ENCODE measurements at regions not wholly inside any gene's neighbourhood (a gene's known extent, or its start where the extent isn't known, plus 50 kb on each side); places are given as distances from the start of the nearest gene placed in this dataset.

DNA sequence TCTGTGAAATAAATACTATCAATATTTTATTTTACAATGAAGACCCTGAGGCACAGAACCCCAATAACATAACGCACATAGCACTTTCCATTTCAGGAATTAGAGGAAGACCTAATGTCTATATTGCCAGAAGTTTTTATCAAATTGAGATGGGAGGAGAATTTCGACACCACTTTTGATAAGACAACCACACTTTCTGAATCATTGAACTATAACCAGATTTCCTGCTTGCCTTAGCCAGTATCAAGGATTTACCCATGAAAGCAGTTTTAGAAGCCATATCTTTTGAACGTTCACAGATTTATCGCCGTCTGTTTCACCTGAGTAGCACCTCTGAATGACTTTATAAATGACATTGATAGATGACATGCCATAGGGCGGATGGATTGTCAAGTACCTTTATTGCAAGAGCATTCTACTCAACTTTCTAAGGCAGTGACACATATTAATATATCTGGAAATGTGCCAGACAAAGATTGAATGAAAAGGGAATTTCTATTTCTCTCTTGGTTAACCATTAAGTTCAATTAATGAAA lies 768.4 kb downstream of the LTN1 start:
- no peaks in the 10 kb centered on the region for H3K9me3 ChIP-seq (ENCODE audit: low read depth, low read length)
- H3K27ac ChIP-seq (ENCODE audit: low read depth, low read length), result no peak overlapping the region
- H2AFZ ChIP-seq (ENCODE audit: low read length), result no peak overlapping the region
- H3K4me2 ChIP-seq (ENCODE audit: insufficient read depth, low read length), result no peak overlapping the region
- no peaks in the 10 kb centered on the region for H3K79me2 ChIP-seq (ENCODE audit: insufficient read depth, low read length)
- no peak for TF ChIP-seq CTCF (IDR thresholded peaks at IDR 0.05; ENCODE audit: extremely low read depth, low read depth, low read length)
- no peak for DNase-seq (ENCODE audit: insufficient read length, low spot score, missing footprints)
- H3K4me1 ChIP-seq (ENCODE audit: insufficient read depth, low read length), result peaks cover 29% of the 10 kb centered on the region
- no peaks in the 10 kb centered on the region for H3K27me3 ChIP-seq (ENCODE audit: insufficient read depth, low read length)
- H3K4me3 ChIP-seq (ENCODE audit: insufficient read depth, low read length), result no peak overlapping the region
- H4K20me1 ChIP-seq (ENCODE audit: insufficient read depth, low read length), result no peaks in the 10 kb centered on the region
- H3K36me3 ChIP-seq (ENCODE audit: insufficient read depth, low read length), result no peaks in the 10 kb centered on the region

DNA sequence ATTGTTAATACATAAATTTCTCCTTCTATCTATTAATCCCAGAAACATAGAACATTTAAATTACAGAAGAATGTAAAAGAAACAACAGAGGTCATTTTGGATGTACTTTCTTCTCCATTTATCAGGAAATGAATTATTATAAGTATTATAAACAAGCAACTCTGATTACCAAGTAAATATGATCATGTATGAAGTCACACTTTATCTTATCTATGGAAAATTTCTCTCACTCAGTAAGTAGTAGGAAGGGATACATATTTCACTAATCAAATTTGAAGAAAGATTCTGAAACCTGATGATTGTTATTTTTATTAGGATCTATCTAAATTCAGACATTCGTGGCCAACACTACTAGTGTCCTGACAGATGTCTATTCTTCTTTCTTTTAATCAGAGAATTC lies 770.7 kb downstream of the LTN1 start:
- no peak overlapping the region for H2AFZ ChIP-seq (ENCODE audit: low read length)

DNA sequence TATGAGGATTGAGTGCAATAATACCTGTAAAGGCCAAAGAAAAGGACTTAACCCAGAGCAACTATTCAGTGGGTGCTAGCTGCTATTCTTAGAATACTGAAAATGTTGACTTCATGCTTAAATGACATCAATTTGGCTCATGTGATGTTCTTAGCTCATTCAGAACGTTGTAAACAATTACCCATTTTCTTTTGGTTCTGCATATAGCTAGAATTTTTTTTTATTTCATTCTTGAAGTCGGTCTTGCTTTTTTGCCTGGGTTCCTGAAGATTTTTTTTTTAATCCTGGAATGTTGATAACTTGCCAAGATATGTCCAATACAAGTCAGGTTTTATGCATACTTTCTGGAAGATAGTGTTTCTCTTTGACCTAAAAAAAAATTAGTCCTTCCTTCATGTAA lies 772.0 kb downstream of the LTN1 start:
- DNase-seq (ENCODE audit: insufficient read length, low spot score, missing footprints), result no peak
- H3K4me1 ChIP-seq (ENCODE audit: insufficient read depth, low read length), result peaks cover 13% of the 10 kb centered on the region
- TF ChIP-seq CTCF (IDR thresholded peaks at IDR 0.05; ENCODE audit: extremely low read depth, low read depth, low read length), result no peak

More for the DNA sequence above, 770.7 kb downstream of the LTN1 start:
- Histone ChIP-seq H3K9me3 (ENCODE audit: low read depth, low read length) (no peaks in the 10 kb centered on the region), H3K36me3 (ENCODE audit: insufficient read depth, low read length) (no peaks in the 10 kb centered on the region), H3K4me1 (ENCODE audit: insufficient read depth, low read length) (peaks cover 11% of the 10 kb centered on the region), H3K27ac (ENCODE audit: low read depth, low read length) (no peak overlapping the region), H3K4me3 (ENCODE audit: insufficient read depth, low read length) (no peak overlapping the region), H3K27me3 (ENCODE audit: insufficient read depth, low read length) (no peaks in the 10 kb centered on the region), H4K20me1 (ENCODE audit: insufficient read depth, low read length) (no peaks in the 10 kb centered on the region), H3K4me2 (ENCODE audit: insufficient read depth, low read length) (no peak overlapping the region), H3K79me2 (ENCODE audit: insufficient read depth, low read length) (no peaks in the 10 kb centered on the region)
- no peak for DNase-seq (ENCODE audit: insufficient read length, low spot score, missing footprints)
- no peak for TF ChIP-seq CTCF (IDR thresholded peaks at IDR 0.05; ENCODE audit: extremely low read depth, low read depth, low read length)

DNA sequence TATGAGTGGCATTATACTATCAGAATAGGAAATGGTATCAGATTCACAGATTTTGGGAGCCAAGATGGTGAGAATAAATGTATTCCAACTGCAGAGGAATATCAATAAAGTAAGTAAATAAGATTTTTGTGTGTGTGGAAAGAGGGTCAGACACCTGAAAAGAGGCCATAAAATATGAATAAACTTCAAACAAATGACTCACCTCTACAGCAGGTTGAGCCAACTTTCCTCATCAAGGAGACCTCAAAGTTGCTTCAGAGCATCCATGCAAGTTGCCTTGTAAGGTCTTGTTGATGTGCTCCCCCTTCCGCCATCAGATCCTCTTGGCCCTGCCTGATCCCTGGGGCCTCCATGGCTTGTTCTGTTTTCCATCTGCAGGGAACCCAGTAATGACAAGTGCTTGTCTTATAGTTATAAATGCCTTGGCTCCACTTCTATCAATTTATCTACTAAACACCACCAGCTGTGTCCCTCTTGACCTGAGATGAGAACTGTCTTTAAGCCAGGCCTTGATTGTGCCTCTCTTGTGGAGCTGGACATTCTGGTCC lies 775.6 kb downstream of the LTN1 start:
- Histone ChIP-seq H3K4me1 (ENCODE audit: insufficient read depth, low read length) (peaks cover 12% of the 10 kb centered on the region), H3K27me3 (ENCODE audit: insufficient read depth, low read length) (no peaks in the 10 kb centered on the region), H3K79me2 (ENCODE audit: insufficient read depth, low read length) (no peaks in the 10 kb centered on the region), H4K20me1 (ENCODE audit: insufficient read depth, low read length) (no peaks in the 10 kb centered on the region), H2AFZ (ENCODE audit: low read length) (no peak overlapping the region), H3K27ac (ENCODE audit: low read depth, low read length) (no peak overlapping the region), H3K4me2 (ENCODE audit: insufficient read depth, low read length) (no peak overlapping the region), H3K4me3 (ENCODE audit: insufficient read depth, low read length) (no peak overlapping the region), H3K36me3 (ENCODE audit: insufficient read depth, low read length) (no peaks in the 10 kb centered on the region), H3K9me3 (ENCODE audit: low read depth, low read length) (no peaks in the 10 kb centered on the region)
- TF ChIP-seq CTCF (IDR thresholded peaks at IDR 0.05; ENCODE audit: extremely low read depth, low read depth, low read length), result no peak
- DNase-seq (ENCODE audit: insufficient read length, low spot score, missing footprints), result no peak

More for the DNA sequence above, 772.0 kb downstream of the LTN1 start:
- H3K4me3 ChIP-seq (ENCODE audit: insufficient read depth, low read length), result no peak overlapping the region
- no peak overlapping the region for H3K4me2 ChIP-seq (ENCODE audit: insufficient read depth, low read length)
- H3K9me3 ChIP-seq (ENCODE audit: low read depth, low read length), result no peaks in the 10 kb centered on the region
- no peaks in the 10 kb centered on the region for H3K36me3 ChIP-seq (ENCODE audit: insufficient read depth, low read length)
- no peaks in the 10 kb centered on the region for H4K20me1 ChIP-seq (ENCODE audit: insufficient read depth, low read length)
- H3K27me3 ChIP-seq (ENCODE audit: insufficient read depth, low read length), result no peaks in the 10 kb centered on the region
- H2AFZ ChIP-seq (ENCODE audit: low read length), result no peak overlapping the region
- peak overlapping the region; percentile 28 for H3K27ac ChIP-seq (ENCODE audit: low read depth, low read length)
- no peaks in the 10 kb centered on the region for H3K79me2 ChIP-seq (ENCODE audit: insufficient read depth, low read length)

Measured in osteoblast (primary cell).